Prostate gland (tissue), 2 donors: ENCODE measurements at regions not wholly inside any gene's neighbourhood (a gene's known extent, or its start where the extent isn't known, plus 50 kb on each side); places are given as distances from the start of the nearest gene placed in this dataset.
"Not testable (repeated sequence)": the region's sequence is repeated elsewhere in the genome, so short reads cannot be mapped to it uniquely, and the experiment has no call there.

Source experiments
- DNase-seq: peaks from one replicate; pipeline ENCODE4 v3.0.0-alpha.2; 2019; ENCODE audit warnings: low spot score
- H3K27ac ChIP-seq, 2 donors: fragments of 200-600 bp; sonication (generic); 2 replicates each; pipeline ENCODE4 v1.5.1; 2017 to 2019
- H3K27me3 ChIP-seq: fragments of 200-600 bp; sonication (generic); replicated peaks from 2 replicates; pipeline ENCODE4 v1.5.1; 2019; ENCODE audit not compliant: insufficient read depth
- H3K36me3 ChIP-seq, 2 donors: fragments of 200-600 bp; sonication (generic); 1 replicate in 1 of 2; 2 replicates in 1 of 2; pipeline versions ENCODE4 v1.5.1 to v1.8.1; 2017 to 2019
- H3K4me1 ChIP-seq: fragments of 200-600 bp; sonication (generic); replicated peaks from 2 replicates; pipeline ENCODE4 v1.5.1; 2019
- H3K4me3 ChIP-seq, 2 donors: fragments of 200-600 bp; sonication (generic); 2 replicates each; pipeline ENCODE4 v1.5.1; 2017 to 2019
- H3K9me3 ChIP-seq: fragments of 200-600 bp; sonication (generic); 2 replicates; pipeline ENCODE4 v1.5.1; 2017
- CTCF ChIP-seq, 4 experiments: fragments of 200-600 bp in 2 of 4; fragments of 450-650 bp in 2 of 4; sonication (generic) in 2 of 4; IDR thresholded peaks; 1 replicate in 3 of 4; 2 replicates in 1 of 4; pipeline ENCODE4 v1.5.1; 2016 to 2019; ENCODE audit warnings: antibody characterized with exemption in 4 of 4, mild to moderate bottlenecking in 2 of 4, moderate library complexity in 2 of 4
- POLR2A ChIP-seq: fragments of 450-650 bp; IDR thresholded peaks from one replicate; pipeline ENCODE4 v1.6.1; 2016; ENCODE audit warnings: antibody characterized with exemption, mild to moderate bottlenecking
- POLR2AphosphoS5 ChIP-seq: sonication (generic); formaldehyde crosslinking; IDR thresholded peaks from one replicate; pipeline ENCODE4 v1.6.1; 2017; ENCODE audit warnings: antibody characterized with exemption
- WGBS: methylation state at CpG from one replicate; pipeline ENCODE4 v1.1.5; 2018; 5-methylcytosine and 5-hydroxymethylcytosine counted together
- intact Hi-C: fragments of 100-400 bp; cut with DNase I; formaldehyde crosslinking; loops from one replicate; pipeline ENCODE4 v1.14.2; 2022

- H3K36me3 ChIP-seq, H3K9me3 ChIP-seq, intact Hi-C loops, H3K4me1 ChIP-seq, H3K27ac ChIP-seq, H3K4me3 ChIP-seq, H3K27me3 ChIP-seq, DNase-seq: not testable (repeated sequence)
- WGBS = 17% methylated on average over 3 of the region's 3 CpGs
Measured at GRCh38 chrY:10958122-10958521, 1430.4 kb downstream of the TSPY10 start.

- Histone ChIP-seq H3K9me3 (no peaks in the 10 kb centered on the region), H3K27me3 (no peaks in the 10 kb centered on the region), H3K4me3 (no peak overlapping the region), H3K36me3 (no peaks in the 10 kb centered on the region), H3K27ac (no peak overlapping the region), H3K4me1 (no peaks in the 10 kb centered on the region)
- intact Hi-C loops = no loop called here
- DNase-seq = no peak
- WGBS = 83% methylated on average over 10 of the region's 10 CpGs
- no peak for TF ChIP-seq CTCF (IDR thresholded peaks at IDR 0.05)
- no peak for TF ChIP-seq POLR2A
Measured at GRCh38 chrY:10973422-10973821, 1445.7 kb downstream of the TSPY10 start.

GRCh38 chrY:10986655-10987054 lies 1459.0 kb downstream of the TSPY10 start:
- Histone ChIP-seq H3K36me3 (no peaks in the 10 kb centered on the region), H3K4me1 (no peaks in the 10 kb centered on the region), H3K27me3 (no peaks in the 10 kb centered on the region), H3K9me3 (no peaks in the 10 kb centered on the region), H3K27ac (no peak overlapping the region), H3K4me3 (no peak overlapping the region)
- no peak for DNase-seq
- TF ChIP-seq CTCF (IDR thresholded peaks at IDR 0.05) (no peak), POLR2A (no peak), POLR2AphosphoS5 (no peak)
- WGBS = 72% methylated on average over 2 of the region's 2 CpGs
- intact Hi-C loops = no loop called here

- WGBS = 19% methylated on average over 1 of the region's 1 CpG
- Histone ChIP-seq H3K36me3 (no peaks in the 10 kb centered on the region), H3K4me3 (no peak overlapping the region), H3K9me3 (no peaks in the 10 kb centered on the region), H3K27me3 (no peaks in the 10 kb centered on the region), H3K4me1 (no peaks in the 10 kb centered on the region), H3K27ac (no peak overlapping the region)
- DNase-seq = no peak
- no peak for TF ChIP-seq CTCF (IDR thresholded peaks at IDR 0.05)
- no peak for TF ChIP-seq POLR2AphosphoS5
- TF ChIP-seq POLR2A = no peak
- intact Hi-C loops = no loop called here
Measured at GRCh38 chrY:10987626-10988025, 1459.9 kb downstream of the TSPY10 start.

GRCh38 chrY:10993955-10994354 lies 1466.3 kb downstream of the TSPY10 start:
- Histone ChIP-seq H3K9me3 (no peaks in the 10 kb centered on the region), H3K4me3 (no peak overlapping the region), H3K27ac (no peak overlapping the region), H3K27me3 (no peaks in the 10 kb centered on the region), H3K4me1 (no peaks in the 10 kb centered on the region), H3K36me3 (no peaks in the 10 kb centered on the region)
- TF ChIP-seq CTCF (IDR thresholded peaks at IDR 0.05) = no peak
- TF ChIP-seq POLR2A = no peak
- TF ChIP-seq POLR2AphosphoS5 = no peak
- intact Hi-C loops = no loop called here
- 37% methylated on average over 2 of the region's 2 CpGs for WGBS
- no peak for DNase-seq

GRCh38 chrY:10999715-11000114 lies 1472.0 kb downstream of the TSPY10 start:
- 50% methylated on average over 5 of the region's 5 CpGs for WGBS
- H3K4me3 ChIP-seq, H3K4me1 ChIP-seq, H3K27ac ChIP-seq, intact Hi-C loops, H3K9me3 ChIP-seq, DNase-seq, H3K27me3 ChIP-seq, H3K36me3 ChIP-seq: not testable (repeated sequence)

GRCh38 chrY:11014229-11014628 lies 1486.5 kb downstream of the TSPY10 start:
- H3K4me3 ChIP-seq, H3K9me3 ChIP-seq, H3K27ac ChIP-seq, H3K36me3 ChIP-seq, H3K27me3 ChIP-seq, DNase-seq, H3K4me1 ChIP-seq, intact Hi-C loops: not testable (repeated sequence)
- 42% methylated on average over 3 of the region's 3 CpGs for WGBS
